ENCODE measurements at regions not wholly inside any gene's neighbourhood (a gene's known extent, or its start where the extent isn't known, plus 50 kb on each side); places are given as distances from the start of the nearest gene placed in this dataset.

GRCh38 chr10:111275091-111275490 is 198.3 kb downstream of the ADRA2A start:
- no peak for TF ChIP-seq CTCF (conservative IDR thresholded peaks at IDR 0.05)
- H3K79me1 ChIP-seq (ENCODE audit: insufficient read depth, low read depth, low read length, poor library complexity, severe bottlenecking) = no peaks in the 10 kb centered on the region
- no peak overlapping the region for H3K27ac Mint-ChIP-seq
- no peak overlapping the region for H2AFZ ChIP-seq (ENCODE audit: low read length)
- H3K23me2 ChIP-seq (ENCODE audit: insufficient read length, low read depth, low read length, poor library complexity, severe bottlenecking) = no peaks in the 10 kb centered on the region
- no peak overlapping the region for H4K91ac ChIP-seq (ENCODE audit: insufficient read length, low read depth, low read length)
- no peaks in the 10 kb centered on the region for H3K27me3 Mint-ChIP-seq (ENCODE audit: low read depth)
- no peak overlapping the region for H3K9ac ChIP-seq (ENCODE audit: extremely low read depth, insufficient read length, low read length)
- H3K23ac ChIP-seq (ENCODE audit: insufficient read length, low read depth, low read length) = no peak overlapping the region
- DNase-seq = no peak
- WGBS (ENCODE audit: extremely low coverage, insufficient read length, low lambda C conversion rate) = no CpG with 5 or more reads among the region's 1 CpG
- no peak overlapping the region for H2BK120ac ChIP-seq (ENCODE audit: low read depth, low read length, poor library complexity, severe bottlenecking)
- no peaks in the 10 kb centered on the region for H3K4me1 Mint-ChIP-seq
- H3K4ac ChIP-seq (ENCODE audit: low read depth, low read length) = no peak overlapping the region
- H2BK20ac ChIP-seq (ENCODE audit: low read depth, low read length, poor library complexity, severe bottlenecking) = no peak overlapping the region
- no peak overlapping the region for H2BK5ac ChIP-seq (ENCODE audit: insufficient read length, low read length)
- no peak overlapping the region for H3K18ac ChIP-seq (ENCODE audit: insufficient read length, low read depth, low read length)
- H3K9me3 Mint-ChIP-seq = peaks cover 2% of the 10 kb centered on the region in 2 experiments; a peak in 2 of 5 replicates
- no peak overlapping the region for H3K4me2 ChIP-seq (ENCODE audit: insufficient read depth, insufficient read length, low read length)
- no peak overlapping the region for H3T11ph ChIP-seq (ENCODE audit: low read length)
- H3K56ac ChIP-seq (ENCODE audit: insufficient read length, low read depth, low read length) = no peak overlapping the region
- no peaks in the 10 kb centered on the region for H4K20me1 ChIP-seq (ENCODE audit: control insufficient read depth, insufficient read depth, insufficient read length)
- no peak overlapping the region for H3K27ac ChIP-seq (ENCODE audit: insufficient read length, low read depth, low read length)
- H2AK5ac ChIP-seq (ENCODE audit: insufficient read length, low read length) = no peak overlapping the region
- H3K4me3 Mint-ChIP-seq = no peak overlapping the region
- H2BK15ac ChIP-seq (ENCODE audit: low read depth, low read length) = no peak overlapping the region
- H3K4me1 ChIP-seq (ENCODE audit: insufficient read depth, low read length) = no peaks in the 10 kb centered on the region
- H3K14ac ChIP-seq (ENCODE audit: insufficient read depth, low read length) = no peak overlapping the region
- H4K8ac ChIP-seq (replicated peaks; ENCODE audit: insufficient read length, low read depth, low read length) = no peak overlapping the region
- no peaks in the 10 kb centered on the region for H3K79me2 ChIP-seq (ENCODE audit: insufficient read depth, low read length)
- H3K27me3 ChIP-seq (ENCODE audit: insufficient read depth, low read length) = no peaks in the 10 kb centered on the region
- no peak overlapping the region for H2BK12ac ChIP-seq (ENCODE audit: insufficient read length, low read depth, low read length)
- no peaks in the 10 kb centered on the region; a peak in 1 of 7 replicates for H3K36me3 Mint-ChIP-seq (ENCODE audit: insufficient read depth in 1 of 3, low read depth in 3 of 3)
- no peaks in the 10 kb centered on the region for H3K9me3 ChIP-seq (ENCODE audit: control insufficient read depth, low read depth, low read length)
- no peak overlapping the region for H4K5ac ChIP-seq (ENCODE audit: insufficient read length, low read depth, low read length)
